Inferior parietal cortex (tissue), 1 donor: ENCODE measurements at regions not wholly inside any gene's neighbourhood (a gene's known extent, or its start where the extent isn't known, plus 50 kb on each side); places are given as distances from the start of the nearest gene placed in this dataset.
"Not testable (repeated sequence)": the region's sequence is repeated elsewhere in the genome, so short reads cannot be mapped to it uniquely, and the experiment has no call there.

Experiments used
- DNase-seq: peaks from one replicate; pipeline ENCODE4 v3.0.0-alpha.2; 2016; ENCODE audit errors: extremely low spot score

DNA sequence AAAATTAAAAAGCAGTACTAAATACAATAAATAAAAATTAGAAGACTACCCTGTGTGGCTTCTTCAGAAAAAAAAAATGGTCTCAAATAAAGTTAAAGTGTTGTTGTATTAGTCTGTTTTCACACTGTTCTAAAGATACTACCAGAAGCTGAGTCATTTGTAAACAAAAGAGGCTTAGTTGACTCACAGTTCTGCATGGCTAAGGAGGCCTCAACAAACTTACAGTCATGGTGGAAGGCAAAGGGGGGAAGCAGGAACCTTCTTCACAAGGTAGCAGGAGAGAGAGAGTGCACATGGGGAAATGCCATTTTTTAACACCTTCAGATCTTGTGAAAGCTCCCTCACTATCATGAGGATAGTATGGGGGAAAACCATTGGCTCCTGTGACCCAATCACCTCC is 612.8 kb downstream of the RNF144A start:
- no peak for DNase-seq

DNA sequence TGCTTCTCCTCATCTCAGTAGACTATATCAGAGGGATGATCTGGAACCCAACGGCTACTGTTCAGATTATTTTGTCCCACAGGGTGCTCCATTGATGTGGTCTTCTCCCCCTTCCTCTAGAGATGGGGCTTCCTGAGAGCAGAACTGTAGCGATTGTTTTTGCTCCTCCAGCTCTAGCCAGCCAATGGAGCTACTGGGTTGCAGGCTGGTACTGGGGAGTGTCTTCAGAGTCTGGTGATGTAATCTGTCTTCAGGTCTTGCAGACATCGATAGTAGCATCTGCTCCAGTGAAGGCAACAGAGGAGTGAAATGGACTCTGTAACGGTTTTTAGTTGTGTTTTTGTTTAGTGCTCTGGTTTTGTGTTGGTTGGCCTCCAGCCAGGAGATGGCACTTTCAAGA is 621.9 kb downstream of the RNF144A start:
- no peak for DNase-seq

DNA sequence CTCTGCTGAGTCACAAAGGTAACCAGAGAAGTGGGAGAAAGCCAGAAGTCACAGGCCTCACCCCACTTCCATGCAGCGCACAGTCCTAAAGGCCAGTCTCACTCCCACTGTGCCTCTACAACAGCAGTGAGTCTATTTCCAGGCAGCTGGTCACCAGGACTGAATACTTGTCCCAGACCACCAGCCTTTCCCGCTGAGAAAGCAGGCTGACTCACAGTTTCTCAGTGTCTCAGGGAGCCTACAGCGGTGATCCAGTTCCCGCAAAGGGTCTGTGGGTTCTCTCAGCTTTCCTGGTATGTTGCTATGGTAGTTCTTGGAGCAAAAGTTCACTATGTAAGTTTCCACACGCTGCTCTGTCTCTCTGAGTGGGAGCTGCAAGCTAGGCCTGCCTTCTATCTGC is 622.5 kb downstream of the RNF144A start:
- DNase-seq = no peak

DNA sequence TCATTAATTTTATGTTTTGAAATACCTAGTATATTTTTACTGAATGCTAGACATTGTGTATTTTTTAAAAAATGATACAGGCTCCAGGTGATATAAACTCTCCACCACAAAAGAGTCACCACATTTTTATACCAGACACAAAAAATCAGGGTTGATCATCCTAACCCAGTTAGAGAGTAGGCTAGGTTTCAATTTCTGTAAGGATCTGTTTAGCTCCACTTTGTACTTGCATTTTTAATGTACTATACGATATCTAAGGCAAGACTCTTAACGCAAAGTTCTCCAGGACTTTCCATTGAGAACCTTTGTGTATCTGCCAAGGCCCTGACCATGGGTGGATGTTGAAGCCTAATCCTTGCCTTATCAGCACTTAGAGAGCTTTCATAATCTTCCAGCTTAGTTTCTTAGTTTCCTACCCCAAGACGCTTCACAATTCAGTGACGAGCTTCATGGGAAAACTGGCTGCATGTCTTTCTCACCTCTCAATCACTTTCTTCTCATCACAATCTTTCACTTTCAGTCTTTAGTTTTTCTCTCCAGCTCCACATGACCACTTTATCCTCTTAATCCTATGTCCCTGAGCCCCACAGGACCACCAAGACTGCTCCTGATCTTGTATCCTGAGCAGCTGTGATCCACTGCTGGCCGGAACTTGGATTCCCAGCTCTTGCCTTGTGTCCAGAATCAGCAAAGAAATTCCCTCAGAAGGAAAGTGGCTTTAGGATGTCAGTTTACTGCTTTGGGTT is 635.8 kb downstream of the RNF144A start:
- no peak for DNase-seq

DNA sequence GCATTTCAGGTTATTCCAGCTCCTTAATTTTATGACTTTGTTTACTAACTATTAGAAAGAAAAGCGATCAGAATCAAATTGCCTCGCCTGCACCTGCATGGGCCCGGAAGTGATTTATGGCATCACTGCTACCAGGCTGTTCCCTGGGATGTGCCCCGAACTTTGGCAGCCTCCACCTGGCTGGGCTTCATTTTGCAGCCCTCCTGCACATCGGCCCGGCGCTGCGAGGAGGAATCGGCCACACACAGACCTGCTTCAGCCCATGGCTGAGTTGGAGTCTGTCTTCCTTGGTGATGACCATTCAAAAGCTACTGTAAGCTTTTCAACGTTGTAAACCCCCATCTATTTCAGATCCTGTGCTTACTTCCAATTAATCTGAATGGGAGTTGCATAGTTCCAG is 638.0 kb downstream of the RNF144A start:
- DNase-seq = no peak

DNA sequence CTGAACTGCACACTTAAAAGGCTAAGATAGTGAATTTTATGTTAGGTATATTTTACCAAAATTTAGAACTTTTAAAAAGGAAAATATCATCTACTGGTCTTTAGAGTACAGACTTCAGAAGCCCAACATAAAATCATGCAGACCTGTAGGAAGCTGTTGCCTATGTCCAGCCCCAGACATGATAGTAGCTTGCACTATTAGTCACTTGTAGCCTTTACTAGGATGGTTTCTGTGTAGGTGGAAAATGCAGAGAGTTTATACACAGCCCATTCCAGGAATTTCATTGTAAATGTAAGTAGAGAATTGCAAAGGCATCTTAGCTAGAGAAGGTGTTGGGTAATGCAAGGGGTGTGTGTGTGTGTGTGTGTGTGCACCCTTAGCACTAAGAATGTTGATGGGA is 640.2 kb downstream of the RNF144A start:
- no peak for DNase-seq

DNA sequence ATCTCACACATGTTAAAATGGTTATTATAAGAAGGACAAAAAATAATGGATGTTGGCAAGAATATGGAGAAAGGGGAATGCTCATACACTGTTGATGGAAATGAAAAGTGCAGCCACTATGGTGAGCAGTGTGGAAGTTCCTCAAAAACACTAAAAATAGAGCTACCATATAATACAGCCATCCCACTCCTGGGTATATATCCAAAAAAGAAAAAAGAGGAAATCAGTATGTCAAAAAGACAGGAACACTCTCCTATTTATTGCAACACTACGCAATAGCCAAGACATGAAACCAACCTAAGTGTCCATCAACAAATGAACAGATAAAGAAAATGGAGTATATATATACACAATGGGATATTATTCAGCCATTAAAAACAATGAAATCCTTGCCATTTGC is 642.6 kb downstream of the RNF144A start:
- DNase-seq = no peak

DNA sequence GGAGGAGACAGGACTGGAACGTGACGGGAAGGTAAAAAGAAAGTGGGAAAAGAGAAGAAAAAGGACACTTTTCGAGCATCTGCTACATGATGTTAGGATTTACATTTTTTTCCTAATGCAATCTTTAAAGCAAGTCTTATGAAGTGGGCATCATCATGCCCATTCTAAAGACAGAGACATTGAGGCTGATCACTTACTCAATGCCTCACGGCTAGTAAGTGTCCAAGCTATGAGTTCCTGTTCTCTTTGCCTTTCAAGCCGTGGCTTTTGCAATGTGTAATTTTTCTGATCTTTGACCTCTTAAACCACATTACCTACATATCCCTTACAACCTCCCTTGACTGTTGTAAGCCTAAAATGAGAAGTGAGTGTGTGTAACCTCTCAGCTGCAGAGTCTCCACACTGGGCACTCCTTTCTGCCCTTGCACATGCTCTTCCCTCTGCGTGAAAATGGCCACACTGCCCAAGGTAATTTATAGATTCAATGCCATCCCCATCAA is 649.2 kb downstream of the RNF144A start:
- no peak for DNase-seq

DNA sequence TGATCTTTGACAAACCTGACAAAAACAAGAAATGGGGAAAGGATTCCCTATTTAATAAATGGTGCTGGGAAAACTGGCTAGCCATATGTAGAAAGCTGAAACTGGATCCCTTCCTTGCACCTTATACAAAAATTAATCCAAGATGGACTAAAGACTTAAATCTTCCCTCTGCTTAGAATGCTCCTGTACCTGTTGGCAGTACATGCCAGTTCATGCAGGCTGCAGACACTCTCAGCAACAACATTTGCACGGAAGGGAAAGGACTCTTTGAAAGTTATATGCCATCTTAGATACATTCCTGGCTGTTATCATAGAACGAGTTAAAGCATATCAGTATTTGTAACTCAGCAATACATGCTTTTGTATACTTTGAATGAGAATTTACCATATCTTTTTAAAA is 649.9 kb downstream of the RNF144A start:
- not testable (repeated sequence) for DNase-seq

DNA sequence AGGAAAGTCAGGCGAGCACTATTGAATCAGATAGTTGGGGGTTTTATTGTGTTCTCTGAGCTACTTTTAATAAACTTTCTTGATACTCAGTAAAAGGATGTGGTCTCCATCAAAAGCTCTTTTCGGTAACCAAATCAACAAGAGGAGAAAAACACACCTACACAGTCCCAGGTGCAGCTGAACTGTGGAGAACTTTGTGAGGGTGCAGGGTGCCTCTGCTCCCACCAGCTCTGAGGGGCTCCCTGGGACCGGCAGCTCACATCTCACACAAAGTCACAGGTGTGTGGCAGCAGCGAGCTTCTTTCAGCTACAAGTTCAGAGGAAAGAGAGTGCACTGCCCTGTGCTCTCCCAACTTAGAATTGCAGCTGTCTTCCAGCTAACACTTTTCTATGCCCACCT is 650.4 kb downstream of the RNF144A start:
- no peak for DNase-seq

DNA sequence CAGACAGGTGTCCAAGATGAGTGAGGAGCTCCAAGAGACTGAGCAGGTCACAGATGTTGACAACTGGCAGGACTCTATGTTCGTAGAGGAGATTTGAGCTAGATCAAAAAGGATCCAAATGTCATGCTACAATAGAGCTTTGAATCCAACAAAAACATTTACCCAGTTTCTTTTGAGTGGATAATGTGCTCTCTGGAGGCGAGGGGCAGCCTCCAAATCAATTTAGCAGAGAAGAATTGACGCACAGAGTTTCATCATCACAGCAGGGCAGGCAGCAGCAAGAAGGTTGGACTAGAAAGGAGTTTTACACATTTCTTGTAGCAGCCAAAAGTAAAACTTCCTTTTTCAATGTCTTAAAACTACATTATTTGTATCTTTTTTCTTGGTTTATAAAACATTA is 653.0 kb downstream of the RNF144A start:
- DNase-seq = no peak

DNA sequence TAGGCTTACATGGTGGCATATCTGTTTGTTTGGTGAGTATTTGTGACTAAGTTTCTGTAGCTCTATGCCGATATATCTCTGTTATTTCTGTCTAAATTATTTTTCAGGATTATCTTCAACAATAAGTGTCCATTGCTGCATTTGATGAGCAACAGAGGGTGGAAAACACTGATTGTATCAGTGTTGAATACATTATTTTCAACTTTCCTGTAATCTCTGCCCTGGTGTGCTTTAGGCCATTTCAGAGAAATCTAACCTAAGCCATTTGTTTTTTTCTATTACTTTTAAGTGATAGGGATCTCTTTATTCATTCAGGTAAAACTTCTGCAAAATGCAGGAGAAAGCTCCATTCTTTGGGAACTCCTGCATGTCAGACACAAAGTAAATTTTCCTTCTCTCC is 654.5 kb downstream of the RNF144A start:
- no peak for DNase-seq

DNA sequence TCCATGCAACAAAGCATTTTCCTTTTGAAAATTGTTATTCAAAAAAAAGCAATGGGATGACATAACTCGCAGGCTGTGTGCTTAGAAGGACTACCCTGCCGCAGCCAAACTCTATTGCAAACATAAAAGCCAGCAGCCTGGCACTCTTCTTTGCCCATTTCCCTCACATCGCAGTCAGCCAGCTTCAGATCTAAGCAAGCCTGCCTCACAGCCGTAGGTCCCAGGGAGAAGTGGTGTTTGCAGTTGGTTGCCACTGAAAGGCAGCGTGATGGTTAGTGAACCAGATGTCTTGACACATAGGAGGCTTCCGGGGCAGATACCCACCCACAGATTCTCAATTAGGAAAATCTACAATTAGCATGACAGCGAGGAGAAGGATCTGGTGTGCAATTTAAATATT is 655.2 kb downstream of the RNF144A start:
- peak; percentile 17 for DNase-seq

DNA sequence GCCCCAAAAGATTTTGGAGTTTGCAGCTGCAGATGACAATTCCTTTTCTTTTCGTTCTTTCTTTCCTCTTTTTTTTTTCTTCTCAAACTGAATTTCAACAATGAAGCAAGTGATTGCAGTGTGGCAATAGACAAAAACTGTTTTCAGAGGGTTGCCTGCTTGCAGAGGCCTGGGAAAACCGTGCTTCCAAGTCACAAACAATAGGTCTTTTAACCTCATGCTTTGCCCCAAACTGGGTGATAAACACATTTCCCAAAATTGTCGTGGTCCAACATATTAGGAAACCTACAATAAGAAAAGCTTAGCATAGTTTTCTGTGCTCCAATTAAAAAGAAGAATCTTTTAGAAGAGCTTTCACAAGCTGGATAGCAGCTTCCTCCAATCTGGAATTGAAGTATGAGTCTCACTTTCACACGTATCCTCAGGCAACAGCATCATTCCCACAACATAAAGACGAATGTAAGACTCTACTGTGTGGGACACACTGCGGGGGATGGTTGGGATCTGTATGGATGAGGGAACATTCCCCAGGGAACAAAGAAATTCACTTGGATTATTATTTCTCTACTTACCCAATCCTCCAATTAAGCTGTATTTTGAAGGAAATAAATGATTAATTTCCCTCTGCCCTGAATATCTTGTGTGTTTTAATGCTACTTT is 656.1 kb downstream of the RNF144A start:
- peak; percentile 25 for DNase-seq

DNA sequence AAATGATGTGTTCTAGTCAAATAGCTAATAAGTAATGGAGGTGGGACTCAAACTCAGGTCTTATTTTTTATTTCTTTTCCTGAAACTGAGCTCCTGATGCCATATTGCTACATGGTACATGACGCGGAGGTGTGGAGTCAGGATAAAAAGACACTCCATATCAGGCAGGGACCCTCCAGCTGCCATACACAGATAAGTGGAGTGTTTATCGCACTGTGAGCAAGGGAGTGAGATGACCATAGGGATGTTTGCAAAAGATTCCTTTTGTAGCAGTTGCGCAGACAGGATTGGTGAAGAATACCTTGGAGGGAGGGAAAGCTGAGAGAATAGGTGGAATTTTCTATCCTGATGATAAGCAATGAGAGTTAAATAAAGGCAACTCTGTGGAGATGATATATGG is 657.2 kb downstream of the RNF144A start:
- DNase-seq = no peak

DNA sequence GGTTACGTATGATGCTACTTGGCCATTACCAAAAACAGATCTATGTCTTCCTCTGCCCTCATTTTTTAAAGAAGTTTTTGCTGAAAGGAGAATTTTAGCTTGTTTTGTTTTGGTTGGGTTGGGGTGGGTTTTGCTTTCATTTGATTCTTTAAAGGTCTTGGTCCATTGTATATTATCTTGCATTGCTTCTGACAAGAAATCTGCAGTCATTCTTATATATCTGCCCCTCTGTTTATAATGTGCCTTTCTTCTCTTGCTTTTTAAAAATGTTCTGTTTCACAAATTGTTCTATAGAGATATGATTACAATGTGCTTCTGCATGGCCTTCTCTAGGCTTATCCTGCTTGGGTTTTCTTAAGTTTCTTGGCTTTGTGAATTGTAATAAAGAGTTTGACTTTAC is 660.6 kb downstream of the RNF144A start:
- no peak for DNase-seq

DNA sequence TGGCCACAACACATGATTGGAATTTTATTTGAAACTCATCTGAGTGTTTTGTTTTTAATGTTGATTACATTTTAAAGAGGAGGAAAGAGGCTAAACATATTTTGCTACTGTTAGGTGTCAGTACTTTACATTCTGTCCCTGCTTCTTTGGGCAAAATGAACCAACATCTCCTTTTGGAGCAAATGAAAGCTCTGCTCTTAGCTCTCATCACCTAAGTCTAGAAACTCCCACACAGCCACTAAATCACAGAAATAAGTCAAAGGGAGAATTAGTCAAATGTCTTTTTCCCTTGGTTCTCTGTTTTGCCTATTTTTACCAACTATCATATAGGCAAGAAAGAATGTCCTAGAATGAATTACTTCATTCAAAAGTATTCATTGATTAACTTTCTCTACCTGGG is 666.8 kb downstream of the RNF144A start:
- no peak for DNase-seq

DNA sequence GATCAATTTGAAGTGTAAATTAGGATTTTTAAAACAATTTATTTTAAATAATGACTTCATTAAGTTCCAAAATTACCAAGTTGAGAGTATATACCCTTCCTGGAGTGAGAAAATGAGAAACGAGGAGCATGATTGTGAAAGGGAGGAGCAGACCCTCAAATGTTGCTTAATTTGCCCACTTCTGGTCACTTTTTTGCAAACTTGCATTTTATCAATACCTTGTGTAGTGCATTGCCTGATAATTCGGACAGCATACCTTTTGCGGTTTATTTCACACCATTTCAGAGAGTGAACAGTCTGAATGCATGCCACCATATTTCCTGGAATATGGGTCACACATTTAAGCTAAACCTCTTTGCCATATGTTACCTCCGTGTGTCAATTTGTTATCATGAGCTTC is 669.7 kb downstream of the RNF144A start:
- DNase-seq = no peak

DNA sequence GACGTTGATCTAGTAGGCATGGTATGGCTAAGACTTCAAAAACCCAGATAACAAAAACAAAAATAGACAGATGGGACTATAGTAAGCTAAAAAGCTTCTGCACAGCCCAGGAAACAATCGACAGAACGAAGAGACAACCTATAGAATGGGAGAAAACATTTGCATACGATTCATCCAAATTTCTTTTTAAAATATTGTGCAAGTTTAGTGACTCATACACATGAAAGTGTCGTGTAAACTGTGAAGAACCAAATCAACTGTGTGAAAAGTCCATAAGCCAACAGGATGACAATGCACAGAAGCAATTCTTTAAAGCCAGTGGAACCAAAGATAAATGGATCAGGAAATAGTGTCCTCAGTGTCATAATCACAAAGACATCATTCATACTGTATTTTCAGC is 671.1 kb downstream of the RNF144A start:
- no peak for DNase-seq

DNA sequence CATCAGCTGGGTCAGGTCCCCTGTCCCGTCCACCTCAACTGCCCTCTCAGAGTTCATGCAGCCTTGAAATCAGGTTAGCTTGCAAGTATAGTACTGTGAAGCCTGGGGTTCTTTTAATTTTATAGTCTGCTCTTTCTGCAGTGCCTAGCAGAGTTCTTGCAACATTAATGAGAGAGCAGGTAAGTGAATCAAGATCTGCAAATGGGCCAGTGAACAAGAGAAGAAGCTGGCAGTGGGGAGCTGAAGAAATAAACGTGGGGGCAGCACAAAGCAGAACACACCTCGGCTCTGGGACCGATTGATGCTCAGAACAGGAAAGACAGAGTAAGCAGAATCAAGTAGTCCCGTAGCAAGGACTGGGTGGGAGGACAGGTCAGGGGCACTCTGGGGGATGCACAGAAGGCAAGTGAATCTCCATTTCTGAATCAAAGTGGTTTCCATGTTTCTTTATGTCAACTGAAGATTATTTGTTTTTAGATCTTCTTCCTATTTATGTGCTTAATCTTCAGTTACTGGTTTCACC is 675.5 kb downstream of the RNF144A start:
- no peak for DNase-seq

DNA sequence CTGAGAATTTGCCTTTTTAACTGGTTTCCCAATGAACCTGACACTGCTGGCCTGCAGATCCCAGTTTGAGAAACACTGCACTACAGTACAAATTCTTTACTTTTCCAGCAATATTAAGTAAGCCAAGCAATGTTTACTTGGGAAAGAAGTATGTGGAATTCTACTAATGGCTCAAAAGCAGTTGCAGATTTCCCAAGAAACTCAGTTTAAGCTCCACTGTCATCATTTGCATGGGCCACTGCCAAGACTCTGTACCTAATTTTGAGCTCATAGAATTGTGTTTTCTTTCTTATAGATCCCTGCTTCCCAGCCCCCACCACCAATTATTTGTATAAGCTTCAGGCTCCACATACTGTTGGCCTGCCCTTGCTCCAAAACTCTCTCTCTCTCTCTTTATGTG is 676.1 kb downstream of the RNF144A start:
- no peak for DNase-seq

DNA sequence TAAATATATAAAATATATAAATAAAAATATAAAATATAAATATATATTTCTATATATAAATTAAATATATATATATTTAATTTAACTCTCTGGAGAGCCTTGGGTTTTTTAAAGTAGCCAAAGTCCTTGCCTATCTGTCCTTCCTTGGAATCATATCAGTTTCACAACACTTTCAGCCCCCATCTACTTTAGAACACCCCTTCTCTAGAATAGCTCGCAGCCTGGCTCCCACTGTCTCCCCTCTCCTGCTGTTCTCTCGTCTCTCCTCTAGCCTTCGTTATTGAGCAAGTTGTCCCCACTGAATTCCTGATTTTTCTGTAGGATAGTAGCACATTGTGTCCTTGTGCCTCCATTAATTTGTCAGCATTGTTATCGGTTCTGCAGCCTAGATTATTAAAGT is 677.0 kb downstream of the RNF144A start:
- DNase-seq = no peak

DNA sequence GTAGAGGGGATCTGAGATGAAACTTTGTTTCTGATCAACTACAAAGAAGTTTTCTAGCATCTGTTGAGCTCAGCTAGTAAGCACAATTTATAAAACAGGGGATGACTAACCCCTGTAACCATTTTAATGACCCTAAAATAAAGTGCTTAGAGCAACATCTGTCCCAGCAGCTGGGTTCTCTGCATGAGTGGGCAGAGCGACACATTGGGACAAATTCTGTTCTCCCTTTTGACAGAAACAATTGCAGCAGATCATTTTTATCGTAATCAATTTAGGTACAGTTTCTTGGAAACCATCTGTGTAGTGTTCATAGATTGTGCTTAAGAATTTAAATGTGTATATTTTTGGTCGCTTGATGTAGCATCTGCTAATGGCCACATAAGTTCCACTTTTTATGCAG is 678.0 kb downstream of the RNF144A start:
- DNase-seq = no peak
